KMS-11 (cell line): ENCODE measurements at regions not wholly inside any gene's neighbourhood (a gene's known extent, or its start where the extent isn't known, plus 50 kb on each side); places are given as distances from the start of the nearest gene placed in this dataset.

Source experiments
- H2AFZ ChIP-seq: fragments of 200-600 bp; sonication (generic); 2 replicates; pipeline ENCODE4 v1.6.1; 2016; ENCODE audit warnings: antibody characterized with exemption, mixed run types, low read depth
- H3K27ac ChIP-seq: fragments of 200-600 bp; sonication (generic); 2 replicates; pipeline ENCODE4 v1.6.1; 2016; ENCODE audit warnings: mild to moderate bottlenecking, mixed run types
- H3K27me3 ChIP-seq: fragments of 200-600 bp; sonication (generic); 2 replicates; pipeline ENCODE4 v1.6.1; 2017; ENCODE audit warnings: mild to moderate bottlenecking, low read depth, mixed run types, moderate library complexity; ENCODE audit not compliant: insufficient read depth
- H3K36me3 ChIP-seq: fragments of 200-600 bp; sonication (generic); 2 replicates; pipeline ENCODE4 v1.6.1; 2017; ENCODE audit warnings: mild to moderate bottlenecking, mixed run types; ENCODE audit not compliant: insufficient read depth
- H3K4me1 ChIP-seq: fragments of 200-600 bp; sonication (generic); 2 replicates; pipeline ENCODE4 v1.6.1; 2016; ENCODE audit warnings: mild to moderate bottlenecking, low read depth, mixed run types; ENCODE audit not compliant: poor library complexity, severe bottlenecking
- H3K4me2 ChIP-seq: fragments of 200-600 bp; sonication (generic); 2 replicates; pipeline ENCODE4 v1.7.0; 2016; ENCODE audit warnings: mild to moderate bottlenecking, mixed run types
- H3K4me3 ChIP-seq: fragments of 200-600 bp; sonication (generic); IDR thresholded peaks from 2 replicates; pipeline ENCODE4 v1.6.1; 2017; ENCODE audit warnings: low read depth, low read length, mixed read lengths; ENCODE audit not compliant: insufficient read depth
- H3K79me2 ChIP-seq: fragments of 200-600 bp; sonication (generic); 2 replicates; pipeline ENCODE4 v1.6.1; 2016; ENCODE audit warnings: low read depth, mixed run types; ENCODE audit not compliant: insufficient read depth
- H3K9ac ChIP-seq: fragments of 200-600 bp; sonication (generic); 2 replicates; pipeline ENCODE4 v1.6.1; 2016; ENCODE audit warnings: mild to moderate bottlenecking, mixed run types
- H4K20me1 ChIP-seq: fragments of 200-600 bp; sonication (generic); 2 replicates; pipeline ENCODE4 v1.6.1; 2016; ENCODE audit warnings: mild to moderate bottlenecking, mixed run types; ENCODE audit not compliant: insufficient read depth
- CTCF ChIP-seq: fragments of 200-600 bp; sonication (generic); conservative IDR thresholded peaks from 2 replicates; pipeline ENCODE4 v1.6.1; 2017; ENCODE audit warnings: low read depth, mild to moderate bottlenecking, antibody characterized with exemption, low read length, moderate library complexity, mixed read lengths

GRCh38 chr2:80930777-80931176 lies 626.2 kb upstream of the LRRTM1 start:
- Histone ChIP-seq H3K36me3 (no peaks in the 10 kb centered on the region), H3K4me3 (no peak overlapping the region), H3K27ac (no peak overlapping the region), H3K4me2 (no peak overlapping the region), H3K9ac (no peak overlapping the region), H2AFZ (no peak overlapping the region), H3K27me3 (no peaks in the 10 kb centered on the region), H4K20me1 (no peaks in the 10 kb centered on the region), H3K79me2 (no peaks in the 10 kb centered on the region), H3K4me1 (no peaks in the 10 kb centered on the region)
- no peak for TF ChIP-seq CTCF

GRCh38 chr2:80926168-80926567 lies 621.6 kb upstream of the LRRTM1 start:
- no peak overlapping the region for H3K4me3 ChIP-seq
- H3K4me2 ChIP-seq, result no peak overlapping the region
- no peaks in the 10 kb centered on the region for H3K27me3 ChIP-seq
- no peaks in the 10 kb centered on the region for H4K20me1 ChIP-seq
- H3K4me1 ChIP-seq, result no peaks in the 10 kb centered on the region
- H2AFZ ChIP-seq, result no peak overlapping the region
- H3K27ac ChIP-seq, result no peak overlapping the region
- no peaks in the 10 kb centered on the region for H3K79me2 ChIP-seq
- TF ChIP-seq CTCF, result no peak
- no peaks in the 10 kb centered on the region for H3K36me3 ChIP-seq
- H3K9ac ChIP-seq, result no peak overlapping the region

DNA sequence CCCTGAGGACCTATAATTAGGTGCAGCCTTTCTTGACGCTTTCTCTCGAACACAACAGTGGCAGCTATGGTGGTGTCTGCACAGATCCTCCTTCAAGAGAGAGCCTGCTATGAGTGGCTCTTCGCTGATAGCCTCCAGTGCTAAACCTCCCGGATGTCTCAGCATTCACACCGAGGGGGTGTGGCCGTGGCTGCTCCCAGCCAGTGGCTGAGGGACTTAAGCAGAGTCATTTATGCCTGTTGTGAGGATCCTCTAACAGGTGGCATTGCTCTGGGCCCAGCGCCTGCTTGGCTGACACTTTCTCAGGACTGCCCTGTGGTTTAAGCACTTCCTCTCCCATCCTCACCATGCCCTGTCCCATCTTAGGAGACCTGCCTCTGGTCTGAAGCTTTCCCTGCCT lies 592.0 kb upstream of the LRRTM1 start:
- Histone ChIP-seq H3K79me2 (no peaks in the 10 kb centered on the region), H3K4me1 (no peaks in the 10 kb centered on the region), H4K20me1 (no peaks in the 10 kb centered on the region), H3K9ac (no peak overlapping the region), H3K27me3 (no peaks in the 10 kb centered on the region), H3K4me3 (no peak overlapping the region), H3K4me2 (no peak overlapping the region), H2AFZ (no peak overlapping the region), H3K36me3 (no peaks in the 10 kb centered on the region), H3K27ac (no peak overlapping the region)
- TF ChIP-seq CTCF, result no peak

- H3K4me1 ChIP-seq, result no peaks in the 10 kb centered on the region
- TF ChIP-seq CTCF, result no peak
- no peak overlapping the region for H3K9ac ChIP-seq
Measured at GRCh38 chr2:80894486-80894885, 589.9 kb upstream of the LRRTM1 start.

DNA sequence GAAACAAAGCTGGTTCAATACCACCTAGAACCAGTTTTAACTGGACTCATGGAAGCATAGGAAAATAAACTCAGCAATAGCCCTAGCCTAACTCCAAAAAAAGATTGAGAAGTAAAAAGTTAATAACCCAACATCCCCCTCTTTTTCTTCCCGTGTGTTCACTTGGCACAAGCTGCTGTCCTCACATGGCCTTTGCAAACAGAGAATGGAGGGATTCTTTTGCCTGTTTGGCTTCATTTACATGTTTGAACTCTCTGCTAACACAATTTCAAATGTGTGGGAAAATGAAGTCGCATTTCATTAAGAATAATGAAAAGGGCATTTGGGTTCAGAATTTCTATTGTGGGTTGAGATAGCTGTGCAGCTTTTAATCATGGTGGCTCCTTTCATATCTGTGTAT lies 589.2 kb upstream of the LRRTM1 start:
- Histone ChIP-seq H2AFZ (no peak overlapping the region), H3K27ac (no peak overlapping the region), H3K79me2 (no peaks in the 10 kb centered on the region), H3K27me3 (no peaks in the 10 kb centered on the region), H3K4me2 (no peak overlapping the region), H4K20me1 (no peaks in the 10 kb centered on the region), H3K4me1 (no peaks in the 10 kb centered on the region), H3K4me3 (no peak overlapping the region), H3K36me3 (no peaks in the 10 kb centered on the region), H3K9ac (no peak overlapping the region)
- no peak for TF ChIP-seq CTCF

More at GRCh38 chr2:80894486-80894885, 589.9 kb upstream of the LRRTM1 start:
- no peak overlapping the region for H3K27ac ChIP-seq
- H3K79me2 ChIP-seq, result no peaks in the 10 kb centered on the region
- no peaks in the 10 kb centered on the region for H3K27me3 ChIP-seq
- H3K4me2 ChIP-seq, result no peak overlapping the region
- H3K4me3 ChIP-seq, result no peak overlapping the region
- no peaks in the 10 kb centered on the region for H3K36me3 ChIP-seq
- H4K20me1 ChIP-seq, result no peaks in the 10 kb centered on the region
- no peak overlapping the region for H2AFZ ChIP-seq
